GM12864 (cell line): ENCODE measurements at regions not wholly inside any gene's neighbourhood (a gene's known extent, or its start where the extent isn't known, plus 50 kb on each side); places are given as distances from the start of the nearest gene placed in this dataset.

Experiments used
- DNase-seq: peaks from one replicate; pipeline ENCODE4 v3.0.0-alpha.2; 2011; ENCODE audit warnings: low read depth
- H3K4me3 ChIP-seq: 2 replicates; pipeline ENCODE4 v1.5.1; 2011; ENCODE audit warnings: mild to moderate bottlenecking, low read depth, low read length, control low read depth
- CTCF ChIP-seq: IDR thresholded peaks from 2 replicates; pipeline ENCODE4 v1.5.1; 2011; ENCODE audit warnings: low read depth, mild to moderate bottlenecking, moderate library complexity, low read length, control low read depth, inconsistent platforms; ENCODE audit errors: missing control alignments

GRCh38 chr22:34294986-34295385, 374.7 kb upstream of the LARGE1 start:
- TF ChIP-seq CTCF, result no peak
- H3K4me3 ChIP-seq, result no peak overlapping the region
- DNase-seq, result no peak

- TF ChIP-seq CTCF, result no peak
- no peak overlapping the region for H3K4me3 ChIP-seq
- DNase-seq, result no peak
These were observed 376.2 kb upstream of the LARGE1 start for GRCh38 chr22:34296461-34296860.

DNA sequence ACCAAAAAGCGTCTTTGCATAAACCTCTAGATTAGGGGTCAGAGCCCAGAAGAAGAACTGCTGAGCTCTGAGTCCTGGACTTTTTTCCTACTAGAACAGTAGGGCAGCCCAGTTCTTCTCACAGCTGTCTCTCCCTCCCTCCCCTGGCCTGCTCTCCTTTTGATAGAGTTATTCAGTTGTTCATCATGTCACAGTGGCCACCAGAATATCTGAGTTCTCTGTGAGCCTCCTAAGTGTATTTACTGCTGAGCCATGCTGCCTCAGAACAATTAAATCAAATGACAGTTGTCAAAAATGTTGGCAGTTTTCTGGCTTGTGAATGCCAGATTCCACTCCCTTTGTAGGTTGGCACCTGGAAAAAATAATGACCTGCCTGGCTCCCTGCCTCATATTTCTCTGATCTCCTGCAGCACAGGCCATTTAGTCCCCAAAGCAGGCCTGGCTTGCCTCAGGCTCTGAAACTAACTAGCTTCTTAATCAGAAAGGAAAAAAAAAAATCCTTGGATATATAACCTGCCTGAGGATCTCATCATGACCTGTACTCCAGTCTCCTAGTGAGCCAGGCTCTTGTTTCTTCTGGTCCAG, 377.4 kb upstream of the LARGE1 start:
- no peak for TF ChIP-seq CTCF
- DNase-seq, result no peak
- no peak overlapping the region for H3K4me3 ChIP-seq

GRCh38 chr22:34299496-34299895, 379.2 kb upstream of the LARGE1 start:
- H3K4me3 ChIP-seq, result no peak overlapping the region
- no peak for TF ChIP-seq CTCF
- DNase-seq, result no peak

DNA sequence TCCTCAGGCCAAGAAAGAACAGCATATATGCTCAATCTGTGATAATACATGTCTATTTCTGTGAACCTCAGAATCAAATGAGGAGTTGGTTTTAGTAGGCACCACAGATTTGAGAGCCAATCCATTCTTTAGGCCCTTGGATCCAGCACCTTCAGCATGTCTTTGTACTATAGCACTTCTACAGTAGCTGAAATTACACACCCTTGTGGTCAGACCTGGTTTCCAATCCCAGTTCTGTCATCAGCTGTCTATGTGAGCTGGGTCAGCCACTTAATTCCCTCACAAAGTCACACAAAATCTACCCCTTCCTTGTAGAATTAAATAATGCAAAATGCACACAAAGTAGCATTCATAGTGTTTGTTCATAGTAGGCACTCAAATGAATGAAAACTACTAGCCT, 381.3 kb upstream of the LARGE1 start:
- no peak for DNase-seq
- H3K4me3 ChIP-seq, result no peak overlapping the region
- no peak for TF ChIP-seq CTCF

- no peak for TF ChIP-seq CTCF
- H3K4me3 ChIP-seq, result no peak overlapping the region
- no peak for DNase-seq
These were observed 383.4 kb upstream of the LARGE1 start for GRCh38 chr22:34303656-34304055.

DNA sequence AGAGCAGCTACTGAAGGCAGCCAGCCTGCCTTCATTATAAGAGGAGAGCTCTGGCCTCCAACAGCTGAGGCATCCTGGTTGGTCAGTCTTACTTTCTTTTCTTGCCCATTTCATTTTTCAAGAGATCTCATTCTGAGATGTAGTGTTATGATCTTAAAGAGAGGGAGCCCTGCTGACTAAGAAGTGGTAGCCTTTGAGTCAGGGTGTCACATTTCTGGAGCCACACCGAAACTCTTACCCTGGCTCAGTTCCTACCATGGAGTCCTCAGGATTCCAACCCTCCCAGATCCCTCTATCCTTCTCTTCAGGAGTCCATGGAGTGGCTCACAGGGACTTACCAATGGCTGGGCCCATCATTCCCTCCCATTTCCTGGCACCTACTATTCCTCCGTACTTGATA, 386.1 kb upstream of the LARGE1 start:
- no peak for TF ChIP-seq CTCF
- H3K4me3 ChIP-seq, result no peak overlapping the region
- no peak for DNase-seq
